ENCODE measurements at regions not wholly inside any gene's neighbourhood (a gene's known extent, or its start where the extent isn't known, plus 50 kb on each side); places are given as distances from the start of the nearest gene placed in this dataset.

GRCh38 chr2:118521272-118521671, 326.2 kb downstream of the EN1 start:
- DNase-seq (ENCODE audit: low read depth, low spot score) = no peak

- DNase-seq (ENCODE audit: low read depth, low spot score) = no peak
These were observed 327.2 kb downstream of the EN1 start for GRCh38 chr2:118520246-118520645.

- no peak for DNase-seq (ENCODE audit: low read depth, low spot score)
These were observed 327.9 kb downstream of the EN1 start for GRCh38 chr2:118519511-118519910.

GRCh38 chr2:118510807-118511206, 336.6 kb downstream of the EN1 start:
- no peak for DNase-seq (ENCODE audit: low read depth, low spot score)

- DNase-seq (ENCODE audit: low read depth, low spot score) = no peak
These were observed 338.0 kb downstream of the EN1 start for GRCh38 chr2:118509319-118510004.

- DNase-seq (ENCODE audit: low read depth, low spot score) = no peak
These were observed 339.2 kb downstream of the EN1 start for GRCh38 chr2:118508282-118508681.

GRCh38 chr2:118505436-118505835, 342.0 kb downstream of the EN1 start:
- DNase-seq (ENCODE audit: low read depth, low spot score) = no peak

- no peak for DNase-seq (ENCODE audit: low read depth, low spot score)
These were observed 345.3 kb downstream of the EN1 start for GRCh38 chr2:118502106-118502505.

GRCh38 chr2:118498943-118499342, 348.5 kb downstream of the EN1 start:
- no peak for DNase-seq (ENCODE audit: low read depth, low spot score)

GRCh38 chr2:118496870-118497611, 350.4 kb downstream of the EN1 start:
- no peak for DNase-seq (ENCODE audit: low read depth, low spot score)

- no peak for DNase-seq (ENCODE audit: low read depth, low spot score)
These were observed 351.0 kb downstream of the EN1 start for GRCh38 chr2:118496467-118496866.

GRCh38 chr2:118495290-118495689, 352.2 kb downstream of the EN1 start:
- DNase-seq (ENCODE audit: low read depth, low spot score) = no peak

- DNase-seq (ENCODE audit: low read depth, low spot score) = no peak
These were observed 354.2 kb downstream of the EN1 start for GRCh38 chr2:118493213-118493612.

- no peak for DNase-seq (ENCODE audit: low read depth, low spot score)
These were observed 355.1 kb downstream of the EN1 start for GRCh38 chr2:118492335-118492734.

- DNase-seq (ENCODE audit: low read depth, low spot score) = no peak
These were observed 357.1 kb downstream of the EN1 start for GRCh38 chr2:118490330-118490729.

- no peak for DNase-seq (ENCODE audit: low read depth, low spot score)
These were observed 357.6 kb downstream of the EN1 start for GRCh38 chr2:118489712-118490299.

- no peak for DNase-seq (ENCODE audit: low read depth, low spot score)
These were observed 366.1 kb downstream of the EN1 start for GRCh38 chr2:118481299-118481698.

- DNase-seq (ENCODE audit: low read depth, low spot score) = no peak
These were observed 368.4 kb downstream of the EN1 start for GRCh38 chr2:118479020-118479419.

- DNase-seq (ENCODE audit: low read depth, low spot score) = no peak
These were observed 370.2 kb downstream of the EN1 start for GRCh38 chr2:118477111-118477862.

GRCh38 chr2:118475622-118476205, 371.7 kb downstream of the EN1 start:
- no peak for DNase-seq (ENCODE audit: low read depth, low spot score)

- no peak for DNase-seq (ENCODE audit: low read depth, low spot score)
These were observed 372.9 kb downstream of the EN1 start for GRCh38 chr2:118474541-118474920.

All from activated CD4-positive, CD25-positive, alpha-beta regulatory T cell treated with anti-CD3 and anti-CD28 coated beads, Interleukin-2, amount 50 U/mL, for 16 hours (primary cell).